HepG2 (cell line): ENCODE measurements at regions not wholly inside any gene's neighbourhood (a gene's known extent, or its start where the extent isn't known, plus 50 kb on each side); places are given as distances from the start of the nearest gene placed in this dataset.
"Not testable (repeated sequence)": the region's sequence is repeated elsewhere in the genome, so short reads cannot be mapped to it uniquely, and the experiment has no call there.

ENCODE experiments used
- AHR ChIP-seq: IDR thresholded peaks from 2 replicates; pipeline ENCODE4 v1.6.1; 2018; ENCODE audit warnings: missing genetic modification reagents, missing compliant biosample characterization
- AKAP8 ChIP-seq: sonication (generic); formaldehyde crosslinking; IDR thresholded peaks from 2 replicates; pipeline ENCODE4 v1.5.1; 2020; ENCODE audit warnings: mild to moderate bottlenecking, missing genetic modification reagents
- DPF2 ChIP-seq: sonication (generic); formaldehyde crosslinking; IDR thresholded peaks from 2 replicates; pipeline ENCODE4 v1.4.0; 2020; ENCODE audit warnings: mild to moderate bottlenecking, low read depth, missing genetic modification reagents, borderline replicate concordance
- ELF1 ChIP-seq: sonication (generic); formaldehyde crosslinking; IDR thresholded peaks from 2 replicates; pipeline ENCODE4 v1.4.0; 2020; ENCODE audit warnings: missing genetic modification reagents
- EP300 ChIP-seq, 3 experiments: sonication (generic) in 1 of 3; formaldehyde crosslinking in 1 of 3; IDR thresholded peaks; 2 replicates each; pipeline versions ENCODE4 v1.5.1 to v1.6.1; 2011 to 2020; ENCODE audit warnings: low read depth in 2 of 3, low read length in 2 of 3, borderline replicate concordance in 1 of 3, improper control_type of control experiment in 1 of 3, mild to moderate bottlenecking in 1 of 3, missing genetic modification reagents in 1 of 3, moderate library complexity in 1 of 3
- ETV5 ChIP-seq: IDR thresholded peaks from 2 replicates; pipeline ENCODE4 v1.6.1; 2018; ENCODE audit warnings: missing biosample characterization, missing genetic modification reagents, inconsistent platforms, borderline replicate concordance
- FOXP4 ChIP-seq: sonication (generic); formaldehyde crosslinking; IDR thresholded peaks from 2 replicates; pipeline ENCODE4 v1.4.0; 2020; ENCODE audit warnings: missing genetic modification reagents
- GABPB1 ChIP-seq: IDR thresholded peaks from 2 replicates; pipeline ENCODE4 v1.6.1; 2016; ENCODE audit warnings: mild to moderate bottlenecking, missing genetic modification reagents, moderate library complexity, missing compliant biosample characterization
- GATAD1 ChIP-seq: IDR thresholded peaks from 2 replicates; pipeline ENCODE4 v1.6.1; 2016; ENCODE audit warnings: missing genetic modification reagents, missing compliant biosample characterization
- HNF1A ChIP-seq, 2 experiments: sonication (generic) in 1 of 2; formaldehyde crosslinking in 1 of 2; IDR thresholded peaks; 2 replicates each; pipeline versions ENCODE4 v1.4.0 to v1.6.1; 2016 to 2020; ENCODE audit warnings: borderline replicate concordance in 1 of 2, low read depth in 1 of 2, mild to moderate bottlenecking in 1 of 2, missing genetic modification reagents in 1 of 2
- IKZF5 ChIP-seq: IDR thresholded peaks from 2 replicates; pipeline ENCODE4 v1.6.1; 2018; ENCODE audit warnings: missing genetic modification reagents, mild to moderate bottlenecking, missing compliant biosample characterization
- SNAI1 ChIP-seq: sonication (generic); formaldehyde crosslinking; IDR thresholded peaks from 2 replicates; pipeline ENCODE4 v1.5.0; 2020; ENCODE audit warnings: mild to moderate bottlenecking, missing genetic modification reagents, borderline replicate concordance
- SOX6 ChIP-seq, 2 experiments: fragments of 450-650 bp in 1 of 2; sonication (generic) in 1 of 2; formaldehyde crosslinking in 1 of 2; IDR thresholded peaks; 2 replicates each; pipeline versions ENCODE4 v1.4.0 to v1.6.1; 2017 to 2020; ENCODE audit warnings: antibody characterized with exemption in 1 of 2, mild to moderate bottlenecking in 1 of 2, missing genetic modification reagents in 1 of 2
- TCF12 ChIP-seq, 2 experiments: fragments of 450-650 bp in 1 of 2; sonication (generic) in 1 of 2; formaldehyde crosslinking in 1 of 2; IDR thresholded peaks; 2 replicates each; pipeline versions ENCODE4 v1.6.1 to v1.8.0; 2017 to 2022; ENCODE audit warnings: antibody characterized with exemption in 1 of 2, mild to moderate bottlenecking in 1 of 2, missing genetic modification reagents in 1 of 2, moderate library complexity in 1 of 2
- TEAD3 ChIP-seq: optimal IDR thresholded peaks from 2 replicates; pipeline ENCODE3; 2016; ENCODE audit warnings: borderline replicate concordance
- YEATS2 ChIP-seq: sonication (generic); formaldehyde crosslinking; IDR thresholded peaks from 2 replicates; pipeline ENCODE4 v1.4.0; 2020; ENCODE audit warnings: missing genetic modification reagents, borderline replicate concordance
- ZGPAT ChIP-seq: IDR thresholded peaks from 2 replicates; pipeline ENCODE4 v1.6.1; 2016; ENCODE audit warnings: mild to moderate bottlenecking

- TF ChIP-seq FOXP4 (CRISPR knock-in tag), result peak; percentile 95
- TF ChIP-seq ELF1 (CRISPR knock-in tag), result peak; percentile 67
- peak; percentile 71; the same call in 1 of the 2 replicates for TF ChIP-seq AKAP8
- TF ChIP-seq EP300 (IDR thresholded peaks at IDR 0.05; ENCODE audit: low read depth in 2 of 2, low read length in 2 of 2), result peak; percentile 79 to 98; a peak in 2 of 4 replicates
- TF ChIP-seq EP300 (CRISPR knock-in tag; IDR thresholded peaks at IDR 0.05; ENCODE audit: borderline replicate concordance), result peak; percentile 97
- peak; percentile 95 for TF ChIP-seq IKZF5
- peak; percentile 29; the same call in 1 of the 2 replicates for TF ChIP-seq GABPB1 (CRISPR knock-in tag)
- TF ChIP-seq GATAD1 (CRISPR knock-in tag), result peak; percentile 55
- TF ChIP-seq TCF12, SOX6 (IDR thresholded peaks at IDR 0.05): not testable (repeated sequence)
- peak; percentile 99 for TF ChIP-seq TCF12 (CRISPR knock-in tag; IDR thresholded peaks at IDR 0.05)
- TF ChIP-seq YEATS2 (CRISPR knock-in tag), result 0 out of 2 replicates have a peak, but pooled peaks have one; percentile 43
- peak; percentile 95 for TF ChIP-seq DPF2 (CRISPR knock-in tag)
- TF ChIP-seq AHR (CRISPR knock-in tag), result 0 out of 2 replicates have a peak, but pooled peaks have one; percentile 38
- TF ChIP-seq SNAI1 (CRISPR knock-in tag), result peak; percentile 79; the same call in 1 of the 2 replicates
- TF ChIP-seq TEAD3 (CRISPR knock-in tag), result peak; percentile 94
- peak; percentile 100 for TF ChIP-seq SOX6 (CRISPR knock-in tag; IDR thresholded peaks at IDR 0.05)
- peak; percentile 95 for TF ChIP-seq ETV5
- TF ChIP-seq HNF1A (IDR thresholded peaks at IDR 0.05; ENCODE audit: low read depth), result peak; percentile 64
- peak; percentile 74; the same call in 1 of the 2 replicates for TF ChIP-seq HNF1A (CRISPR knock-in tag; IDR thresholded peaks at IDR 0.05; ENCODE audit: borderline replicate concordance)
- peak; percentile 92 for TF ChIP-seq ZGPAT (CRISPR knock-in tag)
Observed at GRCh38 chr2:106283228-106284152, 89.4 kb upstream of the UXS1 start (continued).
